ENCODE measurements at regions not wholly inside any gene's neighbourhood (a gene's known extent, or its start where the extent isn't known, plus 50 kb on each side); places are given as distances from the start of the nearest gene placed in this dataset.

DNA sequence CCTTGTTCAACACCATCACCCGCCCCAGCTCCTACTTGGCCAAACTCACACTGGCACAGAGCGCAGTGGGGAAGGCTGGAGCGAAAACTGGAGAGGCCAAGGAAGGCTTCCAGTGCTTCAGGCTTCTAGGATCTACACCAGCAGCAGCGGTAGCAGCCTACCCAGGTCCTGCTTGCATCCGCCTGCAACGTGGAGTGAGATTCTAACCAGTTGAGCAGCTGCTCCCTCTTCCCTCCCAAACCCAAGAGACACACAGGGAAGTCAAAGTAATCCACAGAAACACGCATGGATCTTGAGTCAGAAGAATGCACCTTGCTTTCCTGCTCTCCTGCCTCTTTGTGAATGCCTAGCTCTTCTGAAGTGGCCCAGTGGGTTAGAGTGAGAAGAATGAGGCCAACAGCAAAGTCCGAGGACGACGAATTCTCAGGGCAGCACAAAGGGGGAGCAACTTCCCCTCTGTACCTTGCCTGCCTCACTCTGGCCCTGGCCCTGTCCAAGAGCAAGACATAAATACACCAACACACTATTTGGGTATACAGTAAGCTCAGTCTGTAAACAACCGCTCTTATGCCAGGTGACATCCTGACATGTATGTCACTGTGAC, 95.9 kb upstream of the FOXQ1 start:
- TF ChIP-seq, protein P1, sequence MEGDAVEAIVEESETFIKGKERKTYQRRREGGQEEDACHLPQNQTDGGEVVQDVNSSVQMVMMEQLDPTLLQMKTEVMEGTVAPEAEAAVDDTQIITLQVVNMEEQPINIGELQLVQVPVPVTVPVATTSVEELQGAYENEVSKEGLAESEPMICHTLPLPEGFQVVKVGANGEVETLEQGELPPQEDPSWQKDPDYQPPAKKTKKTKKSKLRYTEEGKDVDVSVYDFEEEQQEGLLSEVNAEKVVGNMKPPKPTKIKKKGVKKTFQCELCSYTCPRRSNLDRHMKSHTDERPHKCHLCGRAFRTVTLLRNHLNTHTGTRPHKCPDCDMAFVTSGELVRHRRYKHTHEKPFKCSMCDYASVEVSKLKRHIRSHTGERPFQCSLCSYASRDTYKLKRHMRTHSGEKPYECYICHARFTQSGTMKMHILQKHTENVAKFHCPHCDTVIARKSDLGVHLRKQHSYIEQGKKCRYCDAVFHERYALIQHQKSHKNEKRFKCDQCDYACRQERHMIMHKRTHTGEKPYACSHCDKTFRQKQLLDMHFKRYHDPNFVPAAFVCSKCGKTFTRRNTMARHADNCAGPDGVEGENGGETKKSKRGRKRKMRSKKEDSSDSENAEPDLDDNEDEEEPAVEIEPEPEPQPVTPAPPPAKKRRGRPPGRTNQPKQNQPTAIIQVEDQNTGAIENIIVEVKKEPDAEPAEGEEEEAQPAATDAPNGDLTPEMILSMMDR (IDR thresholded peaks at IDR 0.05): no peak
- no peak for TF ChIP-seq EP300 (IDR thresholded peaks at IDR 0.05)
- TF ChIP-seq POLR2AphosphoS5 (IDR thresholded peaks at IDR 0.05): no peak
- no peak for TF ChIP-seq POLR2A (IDR thresholded peaks at IDR 0.05)
